Bronchial epithelial cell (primary cell): ENCODE measurements at regions not wholly inside any gene's neighbourhood (a gene's known extent, or its start where the extent isn't known, plus 50 kb on each side); places are given as distances from the start of the nearest gene placed in this dataset.
"Not testable (repeated sequence)": the region's sequence is repeated elsewhere in the genome, so short reads cannot be mapped to it uniquely, and the experiment has no call there.

Experiments used
- DNase-seq: peaks from one replicate; pipeline ENCODE4 v3.0.0-alpha.2; 2010; ENCODE audit warnings: low read depth
- FAIRE-seq: peaks from 2 replicates; lab custom pipeline; 2011; peaks lifted over from hg19 to GRCh38; lab: Jason Lieb, UNC
- H3K27me3 ChIP-seq: 2 replicates; pipeline ENCODE4 v1.5.1; 2011; ENCODE audit warnings: low read length; ENCODE audit not compliant: control insufficient read depth, insufficient read depth
- H3K36me3 ChIP-seq: 2 replicates; pipeline ENCODE4 v1.5.1; 2011; ENCODE audit warnings: low read length; ENCODE audit not compliant: control insufficient read depth, insufficient read depth
- H3K4me3 ChIP-seq: 2 replicates; pipeline ENCODE4 v1.5.1; 2011; ENCODE audit warnings: mild to moderate bottlenecking, low read depth, low read length, control low read depth
- CTCF ChIP-seq: IDR thresholded peaks from 2 replicates; pipeline ENCODE4 v1.5.1; 2011; ENCODE audit warnings: mild to moderate bottlenecking, moderate library complexity, low read length, control low read depth, inconsistent platforms; ENCODE audit not compliant: insufficient read depth, severe bottlenecking

- no peak overlapping the region for H3K4me3 ChIP-seq
- FAIRE-seq (no peak), DNase-seq (no peak)
- no peaks in the 10 kb centered on the region for H3K36me3 ChIP-seq
- TF ChIP-seq CTCF: no peak
- no peaks in the 10 kb centered on the region for H3K27me3 ChIP-seq
Measured at GRCh38 chr3:22836131-22836530, 367.0 kb upstream of the UBE2E2 start.

DNA sequence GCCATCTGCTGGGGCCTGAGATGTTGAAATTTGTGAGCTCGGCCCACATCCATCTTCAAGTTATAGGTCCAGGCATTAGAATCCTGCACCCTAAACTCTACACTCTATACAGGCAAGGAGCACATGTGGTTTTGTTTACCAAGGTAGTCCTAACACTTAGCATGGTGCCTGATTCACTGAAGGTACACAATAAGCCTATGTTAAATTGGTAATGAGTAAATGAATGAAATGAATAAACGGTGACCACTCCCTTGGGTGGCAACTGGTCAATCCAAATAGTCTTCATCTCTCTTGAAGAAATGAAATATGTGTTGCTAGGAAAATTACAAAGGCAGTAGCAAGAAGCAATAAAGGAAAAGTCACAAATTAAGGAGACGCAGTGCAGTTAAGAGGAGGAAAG, 359.3 kb upstream of the UBE2E2 start:
- FAIRE-seq (no peak), DNase-seq (no peak)
- H3K4me3 ChIP-seq: no peak overlapping the region
- no peak for TF ChIP-seq CTCF
- no peaks in the 10 kb centered on the region for H3K27me3 ChIP-seq
- no peaks in the 10 kb centered on the region for H3K36me3 ChIP-seq

DNA sequence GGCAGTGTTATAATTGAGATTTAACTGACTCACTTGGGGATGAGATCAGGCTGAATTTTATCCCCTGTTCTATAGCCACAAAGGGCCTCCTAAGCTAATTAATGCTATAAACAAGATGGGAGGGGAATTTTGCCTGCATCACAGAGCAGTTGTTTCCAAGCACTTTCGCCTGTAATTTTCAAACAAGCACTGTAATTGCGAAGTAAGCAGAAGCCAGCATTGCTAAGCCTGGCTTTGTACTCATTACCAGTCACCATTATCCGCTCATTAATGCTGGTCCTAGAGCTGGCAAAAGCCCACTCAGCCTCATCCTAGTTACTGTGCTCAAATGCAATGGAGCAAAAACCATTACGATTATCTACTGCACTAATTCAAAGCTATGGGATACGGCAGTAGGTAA, 356.6 kb upstream of the UBE2E2 start:
- Histone ChIP-seq H3K27me3 (no peaks in the 10 kb centered on the region), H3K36me3 (no peaks in the 10 kb centered on the region), H3K4me3 (no peak overlapping the region)
- no peak for DNase-seq
- FAIRE-seq: no peak
- no peak for TF ChIP-seq CTCF

DNA sequence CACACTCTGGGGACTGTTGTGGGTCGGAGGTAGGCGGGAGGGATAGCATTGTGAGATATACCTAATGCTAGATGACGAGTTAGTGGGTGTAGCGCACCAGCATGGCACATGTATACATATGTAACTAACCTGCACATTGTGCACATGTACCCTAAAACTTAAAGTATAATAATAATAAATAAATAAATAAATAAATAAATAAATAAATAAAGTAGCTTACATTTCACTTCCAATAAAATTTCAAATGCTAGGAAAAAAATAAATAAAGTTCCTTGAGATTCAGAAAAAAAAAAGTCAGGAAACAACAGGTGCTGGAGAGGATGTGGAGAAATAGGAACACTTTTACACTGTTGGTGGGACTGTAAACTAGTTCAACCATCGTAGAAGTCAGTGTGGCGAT, 353.5 kb upstream of the UBE2E2 start:
- not testable (repeated sequence) for H3K36me3 ChIP-seq, DNase-seq, FAIRE-seq, H3K4me3 ChIP-seq, H3K27me3 ChIP-seq

DNA sequence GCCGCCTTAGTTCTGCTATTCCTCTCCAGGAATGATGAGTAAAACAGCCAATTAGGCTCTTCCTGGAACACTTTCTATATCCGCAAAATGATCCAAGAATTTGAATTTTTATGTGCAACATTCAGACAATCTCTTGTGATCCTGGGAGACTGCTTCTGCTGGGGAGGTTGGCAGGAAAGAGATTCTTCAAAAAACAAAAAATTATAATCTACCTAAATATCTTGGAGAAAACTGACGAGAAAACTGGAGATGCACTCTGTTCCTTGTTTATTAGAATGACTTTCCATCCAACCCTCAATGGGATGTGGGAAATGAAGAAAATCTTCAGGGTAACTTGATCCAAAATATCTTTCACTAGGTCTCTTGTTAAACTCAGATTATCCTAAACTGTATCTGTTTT, 346.3 kb upstream of the UBE2E2 start:
- H3K36me3 ChIP-seq: no peaks in the 10 kb centered on the region
- FAIRE-seq (no peak), DNase-seq (no peak)
- H3K4me3 ChIP-seq: no peak overlapping the region
- no peak for TF ChIP-seq CTCF
- no peaks in the 10 kb centered on the region for H3K27me3 ChIP-seq

GRCh38 chr3:22858486-22858885, 344.6 kb upstream of the UBE2E2 start:
- FAIRE-seq (no peak), DNase-seq (no peak)
- TF ChIP-seq CTCF: no peak
- Histone ChIP-seq H3K27me3 (no peaks in the 10 kb centered on the region), H3K36me3 (no peaks in the 10 kb centered on the region), H3K4me3 (no peak overlapping the region)
